WTC11 (cell line): ENCODE measurements at regions not wholly inside any gene's neighbourhood (a gene's known extent, or its start where the extent isn't known, plus 50 kb on each side); places are given as distances from the start of the nearest gene placed in this dataset.

Experiments used
- ATAC-seq: fragments of 200-7000 bp; cut with Tn5 transposase; 2 replicates; pipeline ENCODE4 v1.10.0; 2021; ENCODE audit warnings: mild to moderate bottlenecking, moderate library complexity
- CTCF ChIA-PET: fragments of 300-600 bp; sonication (Branson Sonifier 250); formaldehyde crosslinking; loops from one replicate; lab custom pipeline; 2021; ENCODE audit warnings: antibody characterized with exemption; lab: Charles Lee
- POLR2A ChIA-PET: fragments of 350-600 bp; sonication (Branson Sonifier 250); formaldehyde crosslinking; loops from one replicate; lab custom pipeline; 2021; ENCODE audit warnings: antibody characterized with exemption; lab: Charles Lee
- DNase-seq: peaks from one replicate; pipeline ENCODE4 v3.0.0; 2021; ENCODE audit warnings: low spot score
- H3K27ac Mint-ChIP-seq: 2 replicates; pipeline ENCODE4 v1.8.0; 2021; ENCODE audit warnings: mixed read lengths
- H3K27me3 Mint-ChIP-seq: 2 replicates; pipeline ENCODE4 v1.8.0; 2021; ENCODE audit warnings: low read depth, mild to moderate bottlenecking, moderate library complexity, mixed read lengths
- H3K36me3 Mint-ChIP-seq: 2 replicates; pipeline ENCODE4 v1.8.0; 2021; ENCODE audit warnings: mixed read lengths
- H3K4me1 Mint-ChIP-seq: 2 replicates; pipeline ENCODE4 v1.8.0; 2022; ENCODE audit warnings: mixed read lengths
- H3K4me3 Mint-ChIP-seq: 2 replicates; pipeline ENCODE4 v1.8.0; 2021; ENCODE audit warnings: mild to moderate bottlenecking, moderate library complexity, mixed read lengths
- H3K9me3 Mint-ChIP-seq: 2 replicates; pipeline ENCODE4 v1.8.0; 2021; ENCODE audit warnings: mixed read lengths
- EMX1 ChIP-seq: fragments of 250-450 bp; sonication (Bioruptor Pico); IDR thresholded peaks from 2 replicates; pipeline ENCODE4 v1.8.0; 2021; ENCODE audit warnings: mild to moderate bottlenecking
- FOXP1 ChIP-seq: sonication (generic); formaldehyde crosslinking; IDR thresholded peaks from 2 replicates; pipeline ENCODE4 v1.8.0; 2022; ENCODE audit warnings: missing genetic modification reagents, mild to moderate bottlenecking, moderate library complexity, borderline replicate concordance
- HMGA2 ChIP-seq: fragments of 250-450 bp; sonication (Bioruptor Pico); IDR thresholded peaks from 2 replicates; pipeline ENCODE4 v1.4.0; 2021; ENCODE audit warnings: mild to moderate bottlenecking, moderate library complexity
- JAZF1 ChIP-seq: fragments of 250-450 bp; sonication (Bioruptor Pico); IDR thresholded peaks from 2 replicates; pipeline ENCODE4 v1.9.0; 2021; ENCODE audit warnings: moderate library complexity, mild to moderate bottlenecking, inconsistent platforms
- KAT7 ChIP-seq: sonication (generic); formaldehyde crosslinking; IDR thresholded peaks from 2 replicates; pipeline ENCODE4 v1.8.1; 2023; ENCODE audit warnings: missing genetic modification reagents, mild to moderate bottlenecking, borderline replicate concordance
- MXD4 ChIP-seq: fragments of 250-450 bp; sonication (Bioruptor Pico); IDR thresholded peaks from 2 replicates; pipeline ENCODE4 v1.8.0; 2021; ENCODE audit warnings: mild to moderate bottlenecking, moderate library complexity, borderline replicate concordance
- NR3C1 ChIP-seq: sonication (generic); formaldehyde crosslinking; conservative IDR thresholded peaks from 2 replicates; pipeline ENCODE4 v1.8.1; 2023; ENCODE audit warnings: low read depth, mild to moderate bottlenecking, missing genetic modification reagents
- RORB ChIP-seq: fragments of 250-450 bp; sonication (Bioruptor Pico); IDR thresholded peaks from 2 replicates; pipeline ENCODE4 v1.9.0; 2021; ENCODE audit warnings: mild to moderate bottlenecking
- TP53 ChIP-seq: sonication (generic); formaldehyde crosslinking; IDR thresholded peaks from 2 replicates; pipeline ENCODE4 v1.8.1; 2023; ENCODE audit warnings: mild to moderate bottlenecking, missing genetic modification reagents
- ZNF263 ChIP-seq: sonication (generic); formaldehyde crosslinking; IDR thresholded peaks from 2 replicates; pipeline ENCODE4 v1.8.1; 2022; ENCODE audit warnings: low read depth, mild to moderate bottlenecking, moderate library complexity, missing genetic modification reagents
- ZNF416 ChIP-seq: fragments of 250-450 bp; sonication (Bioruptor Pico); IDR thresholded peaks from 2 replicates; pipeline ENCODE4 v1.9.0; 2021; ENCODE audit warnings: mild to moderate bottlenecking, inconsistent platforms
- TF ChIP-seq, protein P1 (sequence below): fragments of 250-450 bp; sonication (Bioruptor Pico); IDR thresholded peaks from 2 replicates; pipeline ENCODE4 v1.9.0; 2021; ENCODE audit warnings: mild to moderate bottlenecking
- TF ChIP-seq, protein P2 (sequence below): sonication (generic); formaldehyde crosslinking; IDR thresholded peaks from 2 replicates; pipeline ENCODE4 v1.8.1; 2023; ENCODE audit warnings: mild to moderate bottlenecking, missing genetic modification reagents, moderate library complexity
- TF ChIP-seq, protein P3 (sequence below): sonication (generic); formaldehyde crosslinking; conservative IDR thresholded peaks from 2 replicates; pipeline ENCODE4 v1.8.1; 2022; ENCODE audit warnings: mild to moderate bottlenecking, missing genetic modification reagents
- TF ChIP-seq, protein P4 (sequence below): fragments of 250-450 bp; sonication (Bioruptor Pico); conservative IDR thresholded peaks from 2 replicates; pipeline ENCODE4 v1.9.0; 2021; ENCODE audit warnings: mild to moderate bottlenecking
- TF ChIP-seq, protein P5 (sequence below): sonication (generic); formaldehyde crosslinking; IDR thresholded peaks from 2 replicates; pipeline ENCODE4 v1.8.0; 2022; ENCODE audit warnings: missing genetic modification reagents
- TF ChIP-seq, protein P6 (sequence below): sonication (generic); formaldehyde crosslinking; IDR thresholded peaks from 2 replicates; pipeline ENCODE4 v1.8.1; 2023; ENCODE audit warnings: mild to moderate bottlenecking, missing genetic modification reagents
- TF ChIP-seq, protein P7 (sequence below): sonication (generic); formaldehyde crosslinking; IDR thresholded peaks from 2 replicates; pipeline ENCODE4 v1.8.1; 2022; ENCODE audit warnings: low read depth, missing genetic modification reagents, borderline replicate concordance
- TF ChIP-seq, protein P8 (sequence below): sonication (generic); formaldehyde crosslinking; IDR thresholded peaks from 2 replicates; pipeline ENCODE4 v1.8.0; 2022; ENCODE audit warnings: mild to moderate bottlenecking, missing genetic modification reagents
- TF ChIP-seq, protein P9 (sequence below): sonication (generic); formaldehyde crosslinking; IDR thresholded peaks from 2 replicates; pipeline ENCODE4 v1.8.1; 2023; ENCODE audit warnings: mild to moderate bottlenecking, missing genetic modification reagents, moderate library complexity

DNA sequence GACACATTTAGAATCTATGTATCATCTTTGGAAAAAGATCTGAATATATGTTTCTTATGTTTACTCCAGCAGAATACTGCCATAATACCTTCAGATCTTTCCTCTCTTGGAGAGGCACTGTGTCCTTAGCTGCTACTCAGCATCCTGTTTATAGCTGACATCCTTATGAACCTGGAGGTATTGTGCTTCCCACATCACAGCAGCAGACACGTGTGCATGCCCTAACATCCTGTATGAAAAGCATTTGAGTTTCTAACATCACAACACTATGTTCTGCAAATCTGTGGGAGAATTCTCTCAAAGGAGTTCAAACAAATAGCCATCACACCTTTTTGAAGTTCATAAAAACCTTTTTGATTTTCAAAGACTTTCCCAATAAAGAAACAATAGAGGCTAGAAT lies 216.0 kb downstream of the GJA1 start (continued):
- TF ChIP-seq, protein P1, sequence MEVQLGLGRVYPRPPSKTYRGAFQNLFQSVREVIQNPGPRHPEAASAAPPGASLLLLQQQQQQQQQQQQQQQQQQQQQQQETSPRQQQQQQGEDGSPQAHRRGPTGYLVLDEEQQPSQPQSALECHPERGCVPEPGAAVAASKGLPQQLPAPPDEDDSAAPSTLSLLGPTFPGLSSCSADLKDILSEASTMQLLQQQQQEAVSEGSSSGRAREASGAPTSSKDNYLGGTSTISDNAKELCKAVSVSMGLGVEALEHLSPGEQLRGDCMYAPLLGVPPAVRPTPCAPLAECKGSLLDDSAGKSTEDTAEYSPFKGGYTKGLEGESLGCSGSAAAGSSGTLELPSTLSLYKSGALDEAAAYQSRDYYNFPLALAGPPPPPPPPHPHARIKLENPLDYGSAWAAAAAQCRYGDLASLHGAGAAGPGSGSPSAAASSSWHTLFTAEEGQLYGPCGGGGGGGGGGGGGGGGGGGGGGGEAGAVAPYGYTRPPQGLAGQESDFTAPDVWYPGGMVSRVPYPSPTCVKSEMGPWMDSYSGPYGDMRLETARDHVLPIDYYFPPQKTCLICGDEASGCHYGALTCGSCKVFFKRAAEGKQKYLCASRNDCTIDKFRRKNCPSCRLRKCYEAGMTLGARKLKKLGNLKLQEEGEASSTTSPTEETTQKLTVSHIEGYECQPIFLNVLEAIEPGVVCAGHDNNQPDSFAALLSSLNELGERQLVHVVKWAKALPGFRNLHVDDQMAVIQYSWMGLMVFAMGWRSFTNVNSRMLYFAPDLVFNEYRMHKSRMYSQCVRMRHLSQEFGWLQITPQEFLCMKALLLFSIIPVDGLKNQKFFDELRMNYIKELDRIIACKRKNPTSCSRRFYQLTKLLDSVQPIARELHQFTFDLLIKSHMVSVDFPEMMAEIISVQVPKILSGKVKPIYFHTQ = no peak
- TF ChIP-seq, protein P2, sequence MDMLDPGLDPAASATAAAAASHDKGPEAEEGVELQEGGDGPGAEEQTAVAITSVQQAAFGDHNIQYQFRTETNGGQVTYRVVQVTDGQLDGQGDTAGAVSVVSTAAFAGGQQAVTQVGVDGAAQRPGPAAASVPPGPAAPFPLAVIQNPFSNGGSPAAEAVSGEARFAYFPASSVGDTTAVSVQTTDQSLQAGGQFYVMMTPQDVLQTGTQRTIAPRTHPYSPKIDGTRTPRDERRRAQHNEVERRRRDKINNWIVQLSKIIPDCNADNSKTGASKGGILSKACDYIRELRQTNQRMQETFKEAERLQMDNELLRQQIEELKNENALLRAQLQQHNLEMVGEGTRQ (CRISPR knock-in tag) = no peak
- TF ChIP-seq JAZF1 (no peak), NR3C1 (CRISPR knock-in tag) (no peak), FOXP1 (CRISPR knock-in tag) (no peak), TP53 (CRISPR knock-in tag) (no peak), RORB (CRISPR knock-in tag) (no peak), EMX1 (CRISPR knock-in tag) (no peak), KAT7 (no peak)
- TF ChIP-seq, protein P3, sequence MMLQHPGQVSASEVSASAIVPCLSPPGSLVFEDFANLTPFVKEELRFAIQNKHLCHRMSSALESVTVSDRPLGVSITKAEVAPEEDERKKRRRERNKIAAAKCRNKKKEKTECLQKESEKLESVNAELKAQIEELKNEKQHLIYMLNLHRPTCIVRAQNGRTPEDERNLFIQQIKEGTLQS (CRISPR knock-in tag) = no peak
- TF ChIP-seq, protein P4, sequence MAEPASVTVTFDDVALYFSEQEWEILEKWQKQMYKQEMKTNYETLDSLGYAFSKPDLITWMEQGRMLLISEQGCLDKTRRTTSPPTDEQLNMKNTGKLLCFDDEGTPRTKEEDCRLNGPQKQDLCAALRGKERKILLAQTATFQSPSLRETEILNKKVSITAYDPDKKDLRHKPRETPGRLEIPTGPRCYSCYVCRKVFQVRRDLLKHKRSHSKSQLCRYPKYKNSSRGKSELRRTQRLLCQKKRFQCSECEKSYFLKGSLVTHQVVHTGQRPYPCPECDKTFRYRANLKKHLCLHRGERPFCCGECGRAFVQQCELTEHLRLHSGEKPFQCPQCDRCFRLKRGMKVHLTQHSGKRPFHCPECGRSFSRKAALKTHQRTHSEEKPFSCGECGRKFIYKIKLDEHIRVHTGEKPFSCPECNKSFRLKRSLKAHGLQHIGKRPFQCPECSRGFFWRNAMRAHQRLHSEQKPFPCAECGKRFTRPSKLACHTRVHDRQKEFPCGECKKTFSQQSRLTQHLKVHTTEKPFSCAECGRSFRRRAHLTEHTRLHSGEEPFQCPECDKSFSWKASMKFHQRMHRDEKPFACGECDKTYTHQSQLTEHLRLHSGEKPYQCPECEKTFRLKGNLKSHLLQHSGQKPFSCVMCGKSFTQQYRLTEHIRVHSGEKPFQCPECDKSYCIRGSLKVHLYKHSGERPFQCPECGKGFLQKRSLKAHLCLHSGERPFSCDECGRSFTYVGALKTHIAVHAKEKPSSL (CRISPR knock-in tag) = no peak
- TF ChIP-seq, protein P5, sequence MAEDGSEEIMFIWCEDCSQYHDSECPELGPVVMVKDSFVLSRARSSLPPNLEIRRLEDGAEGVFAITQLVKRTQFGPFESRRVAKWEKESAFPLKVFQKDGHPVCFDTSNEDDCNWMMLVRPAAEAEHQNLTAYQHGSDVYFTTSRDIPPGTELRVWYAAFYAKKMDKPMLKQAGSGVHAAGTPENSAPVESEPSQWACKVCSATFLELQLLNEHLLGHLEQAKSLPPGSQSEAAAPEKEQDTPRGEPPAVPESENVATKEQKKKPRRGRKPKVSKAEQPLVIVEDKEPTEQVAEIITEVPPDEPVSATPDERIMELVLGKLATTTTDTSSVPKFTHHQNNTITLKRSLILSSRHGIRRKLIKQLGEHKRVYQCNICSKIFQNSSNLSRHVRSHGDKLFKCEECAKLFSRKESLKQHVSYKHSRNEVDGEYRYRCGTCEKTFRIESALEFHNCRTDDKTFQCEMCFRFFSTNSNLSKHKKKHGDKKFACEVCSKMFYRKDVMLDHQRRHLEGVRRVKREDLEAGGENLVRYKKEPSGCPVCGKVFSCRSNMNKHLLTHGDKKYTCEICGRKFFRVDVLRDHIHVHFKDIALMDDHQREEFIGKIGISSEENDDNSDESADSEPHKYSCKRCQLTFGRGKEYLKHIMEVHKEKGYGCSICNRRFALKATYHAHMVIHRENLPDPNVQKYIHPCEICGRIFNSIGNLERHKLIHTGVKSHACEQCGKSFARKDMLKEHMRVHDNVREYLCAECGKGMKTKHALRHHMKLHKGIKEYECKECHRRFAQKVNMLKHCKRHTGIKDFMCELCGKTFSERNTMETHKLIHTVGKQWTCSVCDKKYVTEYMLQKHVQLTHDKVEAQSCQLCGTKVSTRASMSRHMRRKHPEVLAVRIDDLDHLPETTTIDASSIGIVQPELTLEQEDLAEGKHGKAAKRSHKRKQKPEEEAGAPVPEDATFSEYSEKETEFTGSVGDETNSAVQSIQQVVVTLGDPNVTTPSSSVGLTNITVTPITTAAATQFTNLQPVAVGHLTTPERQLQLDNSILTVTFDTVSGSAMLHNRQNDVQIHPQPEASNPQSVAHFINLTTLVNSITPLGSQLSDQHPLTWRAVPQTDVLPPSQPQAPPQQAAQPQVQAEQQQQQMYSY (CRISPR knock-in tag) = no peak
- TF ChIP-seq, protein P6, sequence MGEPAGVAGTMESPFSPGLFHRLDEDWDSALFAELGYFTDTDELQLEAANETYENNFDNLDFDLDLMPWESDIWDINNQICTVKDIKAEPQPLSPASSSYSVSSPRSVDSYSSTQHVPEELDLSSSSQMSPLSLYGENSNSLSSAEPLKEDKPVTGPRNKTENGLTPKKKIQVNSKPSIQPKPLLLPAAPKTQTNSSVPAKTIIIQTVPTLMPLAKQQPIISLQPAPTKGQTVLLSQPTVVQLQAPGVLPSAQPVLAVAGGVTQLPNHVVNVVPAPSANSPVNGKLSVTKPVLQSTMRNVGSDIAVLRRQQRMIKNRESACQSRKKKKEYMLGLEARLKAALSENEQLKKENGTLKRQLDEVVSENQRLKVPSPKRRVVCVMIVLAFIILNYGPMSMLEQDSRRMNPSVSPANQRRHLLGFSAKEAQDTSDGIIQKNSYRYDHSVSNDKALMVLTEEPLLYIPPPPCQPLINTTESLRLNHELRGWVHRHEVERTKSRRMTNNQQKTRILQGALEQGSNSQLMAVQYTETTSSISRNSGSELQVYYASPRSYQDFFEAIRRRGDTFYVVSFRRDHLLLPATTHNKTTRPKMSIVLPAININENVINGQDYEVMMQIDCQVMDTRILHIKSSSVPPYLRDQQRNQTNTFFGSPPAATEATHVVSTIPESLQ = no peak
- TF ChIP-seq, all 79 proteins: peak for 0

DNA sequence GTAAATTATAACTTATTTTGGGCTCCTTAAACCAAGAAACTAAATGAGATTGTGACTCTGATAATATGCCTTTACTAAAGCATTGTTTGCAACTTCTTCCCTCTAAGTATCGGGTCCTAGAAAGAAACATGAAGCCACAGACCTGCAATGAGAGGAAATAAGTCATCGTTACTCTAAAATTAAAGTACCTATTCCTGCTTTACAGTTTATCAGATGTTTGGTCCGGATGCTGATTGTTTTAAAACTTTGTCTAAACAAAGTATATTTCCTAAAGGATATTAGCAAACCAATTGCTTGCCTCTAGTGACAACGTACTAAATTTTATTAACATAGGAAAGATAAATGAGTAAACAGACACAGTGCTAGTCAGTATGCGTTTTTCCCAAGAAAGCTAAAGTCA lies 216.8 kb downstream of the GJA1 start:
- 0 out of 2 replicates have a peak, but pooled peaks cover 2% of the 10 kb centered on the region for H3K36me3 Mint-ChIP-seq
- H3K4me3 Mint-ChIP-seq = no peak overlapping the region
- H3K27me3 Mint-ChIP-seq = no peaks in the 10 kb centered on the region; the same call in 1 of the 2 replicates
- ChIA-PET CTCF (no interaction called here), POLR2A (no interaction called here)
- peaks cover 11% of the 10 kb centered on the region; the same call in 1 of the 2 replicates for H3K4me1 Mint-ChIP-seq
- DNase-seq (no peak), ATAC-seq (no peak)
- H3K27ac Mint-ChIP-seq = no peak overlapping the region
- H3K9me3 Mint-ChIP-seq = peaks cover 5% of the 10 kb centered on the region; the same call in 1 of the 2 replicates
- no peak for TF ChIP-seq KAT7
- TF ChIP-seq HMGA2 (CRISPR knock-in tag) = no peak
- TF ChIP-seq, protein P2 (CRISPR knock-in tag) = no peak
- TF ChIP-seq, protein P7, sequence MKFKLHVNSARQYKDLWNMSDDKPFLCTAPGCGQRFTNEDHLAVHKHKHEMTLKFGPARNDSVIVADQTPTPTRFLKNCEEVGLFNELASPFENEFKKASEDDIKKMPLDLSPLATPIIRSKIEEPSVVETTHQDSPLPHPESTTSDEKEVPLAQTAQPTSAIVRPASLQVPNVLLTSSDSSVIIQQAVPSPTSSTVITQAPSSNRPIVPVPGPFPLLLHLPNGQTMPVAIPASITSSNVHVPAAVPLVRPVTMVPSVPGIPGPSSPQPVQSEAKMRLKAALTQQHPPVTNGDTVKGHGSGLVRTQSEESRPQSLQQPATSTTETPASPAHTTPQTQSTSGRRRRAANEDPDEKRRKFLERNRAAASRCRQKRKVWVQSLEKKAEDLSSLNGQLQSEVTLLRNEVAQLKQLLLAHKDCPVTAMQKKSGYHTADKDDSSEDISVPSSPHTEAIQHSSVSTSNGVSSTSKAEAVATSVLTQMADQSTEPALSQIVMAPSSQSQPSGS (CRISPR knock-in tag) = no peak
- TF ChIP-seq, protein P8, sequence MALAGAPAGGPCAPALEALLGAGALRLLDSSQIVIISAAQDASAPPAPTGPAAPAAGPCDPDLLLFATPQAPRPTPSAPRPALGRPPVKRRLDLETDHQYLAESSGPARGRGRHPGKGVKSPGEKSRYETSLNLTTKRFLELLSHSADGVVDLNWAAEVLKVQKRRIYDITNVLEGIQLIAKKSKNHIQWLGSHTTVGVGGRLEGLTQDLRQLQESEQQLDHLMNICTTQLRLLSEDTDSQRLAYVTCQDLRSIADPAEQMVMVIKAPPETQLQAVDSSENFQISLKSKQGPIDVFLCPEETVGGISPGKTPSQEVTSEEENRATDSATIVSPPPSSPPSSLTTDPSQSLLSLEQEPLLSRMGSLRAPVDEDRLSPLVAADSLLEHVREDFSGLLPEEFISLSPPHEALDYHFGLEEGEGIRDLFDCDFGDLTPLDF (CRISPR knock-in tag) = no peak
- TF ChIP-seq, protein P9, sequence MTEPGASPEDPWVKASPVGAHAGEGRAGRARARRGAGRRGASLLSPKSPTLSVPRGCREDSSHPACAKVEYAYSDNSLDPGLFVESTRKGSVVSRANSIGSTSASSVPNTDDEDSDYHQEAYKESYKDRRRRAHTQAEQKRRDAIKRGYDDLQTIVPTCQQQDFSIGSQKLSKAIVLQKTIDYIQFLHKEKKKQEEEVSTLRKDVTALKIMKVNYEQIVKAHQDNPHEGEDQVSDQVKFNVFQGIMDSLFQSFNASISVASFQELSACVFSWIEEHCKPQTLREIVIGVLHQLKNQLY (CRISPR knock-in tag) = no peak
- TF ChIP-seq ZNF416 (CRISPR knock-in tag) = no peak
- TF ChIP-seq FOXP1 (CRISPR knock-in tag) = no peak
- no peak for TF ChIP-seq ZNF263 (CRISPR knock-in tag)
- TF ChIP-seq MXD4 = no peak
